ENCODE measurements at regions not wholly inside any gene's neighbourhood (a gene's known extent, or its start where the extent isn't known, plus 50 kb on each side); places are given as distances from the start of the nearest gene placed in this dataset.

DNA sequence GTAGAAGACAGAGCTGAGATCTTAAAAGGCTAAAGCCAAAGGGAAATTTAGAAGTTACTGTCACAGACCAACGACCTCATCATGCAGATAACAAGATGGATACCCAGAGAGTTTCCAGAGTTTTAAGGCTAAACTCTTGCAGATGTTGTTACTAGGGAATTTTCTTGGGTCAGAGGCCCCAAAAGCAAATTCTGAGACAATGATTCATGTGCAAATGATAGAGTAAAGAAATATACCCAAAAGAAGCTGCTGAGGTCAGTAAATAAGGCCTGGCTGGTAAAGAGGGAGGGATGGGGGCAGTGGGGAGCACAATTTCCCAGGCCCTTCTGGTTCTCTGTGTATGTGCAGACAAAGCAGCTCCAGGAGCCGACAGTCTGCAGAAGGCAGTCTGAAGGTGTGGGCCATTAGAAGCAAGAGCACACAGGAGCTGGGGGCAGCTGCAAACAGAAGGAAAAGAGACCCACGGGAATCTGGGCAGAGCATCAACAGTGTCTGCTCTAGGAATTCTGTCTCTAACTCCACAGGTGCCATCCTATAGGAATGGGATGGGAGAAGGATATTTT is 330.8 kb downstream of the TBC1D4 start:
- DNase-seq (ENCODE audit: low read depth), result peak; percentile 62
- H3K4me3 ChIP-seq (ENCODE audit: low read depth, low read length), result no peak overlapping the region
- TF ChIP-seq, protein P1, sequence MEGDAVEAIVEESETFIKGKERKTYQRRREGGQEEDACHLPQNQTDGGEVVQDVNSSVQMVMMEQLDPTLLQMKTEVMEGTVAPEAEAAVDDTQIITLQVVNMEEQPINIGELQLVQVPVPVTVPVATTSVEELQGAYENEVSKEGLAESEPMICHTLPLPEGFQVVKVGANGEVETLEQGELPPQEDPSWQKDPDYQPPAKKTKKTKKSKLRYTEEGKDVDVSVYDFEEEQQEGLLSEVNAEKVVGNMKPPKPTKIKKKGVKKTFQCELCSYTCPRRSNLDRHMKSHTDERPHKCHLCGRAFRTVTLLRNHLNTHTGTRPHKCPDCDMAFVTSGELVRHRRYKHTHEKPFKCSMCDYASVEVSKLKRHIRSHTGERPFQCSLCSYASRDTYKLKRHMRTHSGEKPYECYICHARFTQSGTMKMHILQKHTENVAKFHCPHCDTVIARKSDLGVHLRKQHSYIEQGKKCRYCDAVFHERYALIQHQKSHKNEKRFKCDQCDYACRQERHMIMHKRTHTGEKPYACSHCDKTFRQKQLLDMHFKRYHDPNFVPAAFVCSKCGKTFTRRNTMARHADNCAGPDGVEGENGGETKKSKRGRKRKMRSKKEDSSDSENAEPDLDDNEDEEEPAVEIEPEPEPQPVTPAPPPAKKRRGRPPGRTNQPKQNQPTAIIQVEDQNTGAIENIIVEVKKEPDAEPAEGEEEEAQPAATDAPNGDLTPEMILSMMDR (IDR thresholded peaks at IDR 0.05; ENCODE audit: insufficient read depth, low read depth, low read length), result no peak

DNA sequence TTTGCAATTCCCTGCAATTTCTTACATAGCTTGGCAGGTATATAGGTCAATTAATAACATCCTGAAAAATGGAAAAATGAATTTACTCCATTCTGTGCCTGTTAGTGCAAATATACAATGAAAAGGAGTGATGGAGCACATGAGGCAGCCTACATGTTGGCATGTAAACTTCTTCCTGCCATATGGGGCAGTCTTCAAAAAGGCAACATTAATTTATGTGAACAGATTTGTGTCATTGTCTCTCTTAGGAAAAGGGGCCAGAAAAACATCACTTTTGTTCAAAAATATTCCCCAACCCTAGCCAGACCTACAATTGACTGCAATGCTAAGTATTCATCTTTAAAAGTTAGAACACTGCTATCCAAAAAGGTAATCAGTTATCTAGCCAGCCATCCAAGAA is 332.2 kb downstream of the TBC1D4 start:
- no peak for DNase-seq (ENCODE audit: low read depth)
- TF ChIP-seq, protein P1 (IDR thresholded peaks at IDR 0.05; ENCODE audit: insufficient read depth, low read depth, low read length), result no peak
- H3K4me3 ChIP-seq (ENCODE audit: low read depth, low read length), result no peak overlapping the region

DNA sequence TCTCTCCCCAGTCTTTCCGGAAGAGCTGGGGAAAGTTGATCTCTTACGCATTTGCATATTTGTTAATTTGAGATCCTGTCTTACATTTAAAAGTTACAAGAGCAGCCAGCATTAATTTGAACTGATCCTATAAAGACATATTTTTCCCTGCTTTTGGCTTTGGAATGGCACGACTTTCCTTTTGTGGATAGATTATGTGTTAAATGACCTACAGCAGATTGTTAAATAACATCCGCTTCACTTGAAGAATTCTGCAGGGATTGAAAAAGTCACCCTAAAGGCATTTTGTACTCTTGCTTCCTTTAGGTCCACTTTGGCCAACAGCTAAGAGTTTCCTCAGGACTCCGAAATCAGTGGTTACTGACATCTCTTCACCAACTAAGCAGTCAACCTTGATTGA is 334.0 kb downstream of the TBC1D4 start:
- DNase-seq (ENCODE audit: low read depth), result no peak
- no peak overlapping the region for H3K4me3 ChIP-seq (ENCODE audit: low read depth, low read length)
- TF ChIP-seq, protein P1 (IDR thresholded peaks at IDR 0.05; ENCODE audit: insufficient read depth, low read depth, low read length), result no peak

DNA sequence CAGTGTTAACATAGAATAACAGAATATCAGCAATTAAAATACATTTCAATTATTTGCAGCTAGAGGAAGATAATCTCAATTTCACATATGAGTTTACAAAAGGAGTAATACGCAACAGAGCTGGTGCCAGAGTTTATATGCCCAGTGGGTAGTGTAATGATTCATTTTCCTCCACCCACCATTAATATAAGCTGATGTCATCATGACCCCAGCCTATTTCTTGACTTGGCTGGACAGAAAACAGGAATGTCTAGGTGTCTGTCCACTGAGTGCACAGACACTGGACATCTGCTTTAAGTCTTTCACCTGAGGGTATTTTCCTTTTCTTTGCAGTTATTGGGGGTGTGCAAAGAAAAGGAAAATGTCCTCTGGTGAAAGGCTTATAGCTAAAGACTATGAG is 335.5 kb downstream of the TBC1D4 start:
- no peak for DNase-seq (ENCODE audit: low read depth)
- no peak overlapping the region for H3K4me3 ChIP-seq (ENCODE audit: low read depth, low read length)
- TF ChIP-seq, protein P1 (IDR thresholded peaks at IDR 0.05; ENCODE audit: insufficient read depth, low read depth, low read length), result no peak

DNA sequence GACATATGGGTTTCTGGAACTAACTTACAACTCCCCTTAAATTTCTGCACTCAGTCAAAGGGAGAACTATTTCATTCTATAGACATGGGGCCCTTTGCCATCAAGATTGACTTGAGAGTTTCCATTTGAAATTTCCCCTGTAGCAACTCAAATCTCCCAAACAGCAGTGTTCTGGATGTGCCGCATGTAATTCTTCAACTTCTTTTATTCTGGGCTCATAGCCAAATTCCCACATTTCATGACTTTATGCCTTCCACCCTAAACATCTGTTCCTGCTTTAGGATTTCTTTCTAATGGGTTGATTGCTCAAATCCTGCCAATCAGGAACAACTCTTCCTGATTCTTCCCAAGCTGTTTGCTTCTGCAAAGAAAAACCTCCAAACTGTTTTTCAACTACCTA is 336.0 kb downstream of the TBC1D4 start:
- TF ChIP-seq, protein P1 (IDR thresholded peaks at IDR 0.05; ENCODE audit: insufficient read depth, low read depth, low read length), result no peak
- no peak overlapping the region for H3K4me3 ChIP-seq (ENCODE audit: low read depth, low read length)
- DNase-seq (ENCODE audit: low read depth), result peak; percentile 44

DNA sequence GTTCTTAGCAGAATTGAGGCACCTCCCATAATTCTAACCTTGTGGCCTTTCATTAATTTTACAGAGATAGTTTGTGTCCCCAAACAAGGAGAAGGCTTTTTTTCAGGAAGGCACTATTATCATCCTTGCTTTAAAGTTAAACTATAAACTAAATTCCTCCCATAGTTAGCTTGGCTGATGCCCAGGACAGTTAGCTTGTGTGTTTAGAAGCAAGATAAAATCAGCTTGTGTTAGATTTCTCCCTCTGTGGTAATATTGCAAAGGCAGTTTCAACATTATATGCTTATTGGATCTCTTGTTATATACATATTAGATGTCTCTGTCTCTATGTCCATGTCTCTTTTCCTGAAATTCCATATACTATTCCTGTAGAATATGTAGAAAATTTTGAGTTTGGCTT is 342.7 kb downstream of the TBC1D4 start:
- peak; percentile 66 for DNase-seq (ENCODE audit: low read depth)
- TF ChIP-seq, protein P1 (IDR thresholded peaks at IDR 0.05; ENCODE audit: insufficient read depth, low read depth, low read length), result no peak
- H3K4me3 ChIP-seq (ENCODE audit: low read depth, low read length), result no peak overlapping the region

DNA sequence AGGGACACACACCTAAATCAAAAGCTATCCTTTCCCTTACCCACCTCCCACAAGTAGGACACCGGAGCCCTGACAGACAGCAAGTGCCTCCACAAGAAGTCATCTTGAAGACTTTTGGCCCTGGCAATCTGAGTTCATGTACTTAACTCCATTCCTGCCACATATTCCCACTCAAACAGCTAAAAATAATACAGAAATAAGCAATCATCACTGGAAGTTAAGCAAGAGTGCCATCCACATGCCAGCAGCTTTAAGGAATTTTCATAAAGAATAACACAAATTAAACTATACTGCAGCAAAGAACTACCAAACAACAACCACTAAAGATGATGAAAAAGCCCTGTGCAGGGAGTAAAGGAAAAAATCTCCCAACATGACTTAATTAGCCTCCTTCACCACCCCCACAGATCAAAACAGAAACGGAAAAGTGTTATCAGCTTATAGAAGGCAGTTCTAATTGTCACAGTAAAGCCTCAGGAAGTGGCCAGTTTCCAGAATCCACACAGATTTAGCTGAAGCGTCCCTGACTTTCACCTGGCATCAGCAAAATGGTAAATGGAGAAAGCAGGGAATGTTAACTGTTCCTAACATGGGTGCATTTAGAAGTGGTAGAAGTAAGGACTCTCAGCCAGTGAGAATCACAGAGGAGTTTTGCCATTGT is 343.9 kb downstream of the TBC1D4 start:
- TF ChIP-seq, protein P1 (IDR thresholded peaks at IDR 0.05; ENCODE audit: insufficient read depth, low read depth, low read length), result no peak
- H3K4me3 ChIP-seq (ENCODE audit: low read depth, low read length), result no peak overlapping the region
- no peak for DNase-seq (ENCODE audit: low read depth)

All from fibroblast of villous mesenchyme (primary cell).